22Rv1 (cell line): ENCODE measurements at regions not wholly inside any gene's neighbourhood (a gene's known extent, or its start where the extent isn't known, plus 50 kb on each side); places are given as distances from the start of the nearest gene placed in this dataset.

Experiments used
- CTCF ChIP-seq: fragments of 450-650 bp; IDR thresholded peaks from 2 replicates; pipeline ENCODE4 v1.5.1; 2017; ENCODE audit warnings: mild to moderate bottlenecking
- ZFX ChIP-seq: fragments of 450-650 bp; IDR thresholded peaks from 2 replicates; pipeline ENCODE4 v1.6.1; 2017; ENCODE audit warnings: antibody characterized with exemption, borderline replicate concordance

DNA sequence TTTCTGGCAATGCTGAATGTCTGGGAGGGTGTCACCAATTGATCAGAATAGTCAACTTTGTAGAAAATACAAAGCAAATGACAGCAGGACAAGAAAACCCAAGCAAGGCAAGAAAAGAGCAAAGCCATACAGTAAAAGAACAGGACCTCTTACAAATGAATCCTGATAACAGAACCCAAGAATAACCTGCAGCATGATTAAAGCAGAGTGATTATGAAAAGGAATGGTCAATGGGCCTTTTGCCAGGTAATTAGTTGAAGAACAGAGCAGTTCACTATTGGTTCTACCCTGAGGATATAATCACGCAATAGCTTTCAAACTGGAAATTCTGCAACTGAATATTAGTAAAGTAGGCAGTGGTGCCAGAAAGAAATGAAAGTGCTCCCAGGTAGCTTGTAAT is 319.8 kb downstream of the FRK start:
- TF ChIP-seq CTCF (no peak), ZFX (no peak)
